ENCODE measurements at regions not wholly inside any gene's neighbourhood (a gene's known extent, or its start where the extent isn't known, plus 50 kb on each side); places are given as distances from the start of the nearest gene placed in this dataset.
"Not testable (repeated sequence)": the region's sequence is repeated elsewhere in the genome, so short reads cannot be mapped to it uniquely, and the experiment has no call there.

DNA sequence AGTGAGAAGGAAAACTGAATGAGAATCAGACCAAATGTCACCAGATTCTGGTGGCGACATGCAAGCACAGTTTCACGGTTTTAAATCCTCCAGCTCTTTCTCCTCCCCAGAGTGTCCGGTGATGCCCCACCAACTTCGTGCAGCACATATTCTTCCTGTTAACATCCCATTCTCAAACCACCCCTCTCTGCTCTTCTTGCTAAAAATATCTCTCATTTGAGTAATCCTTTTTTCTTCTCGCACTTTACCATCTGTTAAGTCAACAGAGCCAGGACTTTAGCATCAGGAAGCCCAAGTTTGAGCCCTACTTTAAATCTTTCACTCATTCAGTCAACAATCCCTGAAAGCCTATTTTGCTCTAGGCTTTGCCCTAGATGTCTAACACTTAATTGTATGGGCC is 68.2 kb upstream of the VGLL4 start:
- no peak for DNase-seq

- DNase-seq, result no peak
Measured at GRCh38 chr3:11709782-11710181, 66.1 kb upstream of the VGLL4 start.

- DNase-seq, result not testable (repeated sequence)
Measured at GRCh38 chr3:11707084-11707483, 63.4 kb upstream of the VGLL4 start.

- no peak for DNase-seq
Measured at GRCh38 chr3:11706604-11707003, 62.9 kb upstream of the VGLL4 start.

GRCh38 chr3:11705049-11705448 is 61.3 kb upstream of the VGLL4 start:
- no peak for DNase-seq

DNA sequence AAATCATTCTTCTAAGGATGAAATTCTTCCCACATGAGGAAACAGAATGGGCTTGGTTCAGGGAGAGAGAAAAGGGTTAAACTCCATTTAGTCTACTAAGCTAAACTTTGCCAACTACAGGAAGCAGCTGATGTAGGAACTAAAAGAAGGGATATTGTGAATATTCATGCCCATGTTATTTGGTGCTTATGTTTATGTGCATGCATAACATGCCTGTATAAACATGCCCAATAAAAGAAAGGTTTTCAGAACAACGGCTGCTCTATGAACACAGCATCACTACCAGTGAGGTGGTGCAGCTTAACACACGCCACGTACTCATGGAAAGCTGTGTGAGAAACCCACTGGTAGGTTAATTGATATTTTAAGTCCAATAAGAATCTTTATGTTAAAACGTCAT is 59.4 kb upstream of the VGLL4 start:
- no peak for DNase-seq

DNA sequence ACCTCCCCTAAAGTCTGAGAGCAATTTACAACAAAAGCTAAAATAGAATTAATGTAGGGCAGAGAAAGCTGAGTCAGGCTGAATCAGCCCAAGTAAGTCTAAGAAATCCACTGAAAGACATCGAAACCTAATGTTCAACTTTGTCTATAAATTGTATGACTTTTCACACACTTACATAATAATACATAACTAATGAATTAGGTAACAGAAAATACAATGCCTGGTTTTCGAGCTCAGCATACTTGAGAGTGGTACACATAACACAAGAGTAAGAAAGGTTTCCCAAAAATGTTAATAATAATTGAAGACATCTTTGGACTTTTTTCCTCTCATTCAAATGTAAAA is 55.3 kb upstream of the VGLL4 start:
- no peak for DNase-seq

DNA sequence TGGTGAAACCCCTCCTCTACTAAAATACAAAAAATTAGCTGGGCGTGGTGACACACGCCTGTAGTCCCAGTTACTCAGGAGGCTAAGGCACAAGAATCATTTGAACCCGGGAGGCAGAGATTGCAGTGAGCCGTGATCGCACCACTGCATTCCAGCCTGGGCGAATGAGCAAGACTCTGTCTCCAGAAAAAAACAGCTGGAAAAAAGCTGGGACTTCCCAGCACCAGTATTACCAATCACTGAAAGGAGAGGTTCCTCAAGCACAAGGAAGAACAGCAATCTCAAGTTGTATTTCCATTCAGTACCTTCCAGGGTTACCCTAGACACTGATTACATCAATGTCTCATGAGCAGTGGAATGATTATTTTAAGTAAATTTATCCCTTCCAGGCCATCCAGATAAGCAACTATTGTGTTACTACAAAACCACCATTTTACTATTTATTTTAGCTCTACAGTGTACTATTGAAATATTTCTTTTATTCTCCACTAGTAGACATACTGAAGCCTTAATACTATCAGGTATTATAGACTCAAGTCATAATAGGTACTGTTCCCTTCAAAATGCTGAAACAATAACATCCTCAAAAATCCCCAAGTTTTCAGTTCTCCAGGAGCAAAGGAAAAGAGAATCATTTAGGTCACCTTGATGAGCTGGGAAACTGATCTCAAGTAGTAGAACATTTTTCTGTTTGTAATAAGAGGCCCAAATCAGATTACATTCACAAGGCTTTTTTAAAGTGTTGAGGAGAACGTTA is 54.8 kb upstream of the VGLL4 start:
- no peak for DNase-seq

DNA sequence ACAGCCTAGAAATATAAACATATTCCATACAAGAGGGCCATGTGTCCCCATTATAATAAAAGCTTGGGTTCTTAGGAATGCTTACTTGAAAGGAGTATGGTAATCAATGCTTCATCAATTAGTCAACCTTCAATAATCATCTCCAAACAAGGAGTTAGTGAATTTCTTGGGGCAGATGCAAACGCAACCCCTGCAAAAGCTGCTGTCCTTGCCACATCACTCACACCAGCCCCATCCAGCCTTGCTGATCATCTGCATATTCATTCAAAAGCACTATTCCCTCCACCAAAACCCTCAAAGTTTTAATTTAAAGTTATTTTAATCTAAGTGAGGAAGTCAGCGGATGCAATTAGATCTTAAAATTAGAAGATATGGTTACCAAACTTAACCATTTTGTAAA is 54.0 kb upstream of the VGLL4 start:
- no peak for DNase-seq

- no peak for DNase-seq
Measured at GRCh38 chr3:11696054-11696453, 52.3 kb upstream of the VGLL4 start.
